ENCODE measurements at regions not wholly inside any gene's neighbourhood (a gene's known extent, or its start where the extent isn't known, plus 50 kb on each side); places are given as distances from the start of the nearest gene placed in this dataset.
"Not testable (repeated sequence)": the region's sequence is repeated elsewhere in the genome, so short reads cannot be mapped to it uniquely, and the experiment has no call there.

DNA sequence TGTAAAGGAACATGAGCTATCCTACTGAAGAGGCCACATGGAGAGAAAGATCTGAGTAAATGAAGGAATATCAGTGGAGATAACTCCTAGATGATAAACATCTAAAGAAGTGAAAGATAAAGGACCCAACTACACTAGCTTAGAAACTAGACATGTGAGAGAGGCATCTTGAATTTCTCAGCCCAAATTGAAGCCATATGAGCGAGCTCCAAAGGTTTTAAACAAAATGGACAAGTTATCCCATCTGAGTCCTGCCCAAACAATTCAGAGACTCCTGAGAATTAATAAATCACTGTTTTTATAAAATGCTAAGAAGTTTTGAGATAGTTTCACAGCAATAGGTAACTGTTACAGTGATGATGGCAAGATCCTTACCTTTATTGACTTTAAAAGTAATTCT is 438.9 kb downstream of the NAV3 start:
- DNase-seq (ENCODE audit: low read depth), result no peak
- TF ChIP-seq, protein P1, sequence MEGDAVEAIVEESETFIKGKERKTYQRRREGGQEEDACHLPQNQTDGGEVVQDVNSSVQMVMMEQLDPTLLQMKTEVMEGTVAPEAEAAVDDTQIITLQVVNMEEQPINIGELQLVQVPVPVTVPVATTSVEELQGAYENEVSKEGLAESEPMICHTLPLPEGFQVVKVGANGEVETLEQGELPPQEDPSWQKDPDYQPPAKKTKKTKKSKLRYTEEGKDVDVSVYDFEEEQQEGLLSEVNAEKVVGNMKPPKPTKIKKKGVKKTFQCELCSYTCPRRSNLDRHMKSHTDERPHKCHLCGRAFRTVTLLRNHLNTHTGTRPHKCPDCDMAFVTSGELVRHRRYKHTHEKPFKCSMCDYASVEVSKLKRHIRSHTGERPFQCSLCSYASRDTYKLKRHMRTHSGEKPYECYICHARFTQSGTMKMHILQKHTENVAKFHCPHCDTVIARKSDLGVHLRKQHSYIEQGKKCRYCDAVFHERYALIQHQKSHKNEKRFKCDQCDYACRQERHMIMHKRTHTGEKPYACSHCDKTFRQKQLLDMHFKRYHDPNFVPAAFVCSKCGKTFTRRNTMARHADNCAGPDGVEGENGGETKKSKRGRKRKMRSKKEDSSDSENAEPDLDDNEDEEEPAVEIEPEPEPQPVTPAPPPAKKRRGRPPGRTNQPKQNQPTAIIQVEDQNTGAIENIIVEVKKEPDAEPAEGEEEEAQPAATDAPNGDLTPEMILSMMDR (conservative IDR thresholded peaks at IDR 0.05; ENCODE audit: low read depth, low read length), result no peak
- H3K4me3 ChIP-seq (ENCODE audit: low read length), result no peak overlapping the region

DNA sequence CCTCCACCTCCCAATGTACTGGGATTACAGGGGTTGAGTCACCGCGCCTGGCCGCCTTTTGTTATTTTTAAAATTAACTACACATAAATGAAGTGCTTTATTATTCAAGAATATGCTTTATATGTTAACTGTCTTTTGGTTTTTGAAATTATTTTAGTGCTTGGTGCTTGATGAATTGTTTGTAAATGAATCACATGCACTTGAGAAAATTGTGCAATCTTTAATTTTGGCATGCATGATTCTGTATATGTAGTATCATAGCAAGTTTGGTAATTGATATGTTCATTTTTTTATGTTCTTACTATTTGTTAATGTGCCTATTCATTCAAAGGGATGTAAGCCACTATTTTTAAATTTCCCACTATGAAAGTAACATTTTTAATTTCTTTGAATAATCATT is 440.9 kb downstream of the NAV3 start:
- H3K4me3 ChIP-seq (ENCODE audit: low read length), result no peak overlapping the region
- DNase-seq (ENCODE audit: low read depth), result no peak
- TF ChIP-seq, protein P1 (conservative IDR thresholded peaks at IDR 0.05; ENCODE audit: low read depth, low read length), result no peak

DNA sequence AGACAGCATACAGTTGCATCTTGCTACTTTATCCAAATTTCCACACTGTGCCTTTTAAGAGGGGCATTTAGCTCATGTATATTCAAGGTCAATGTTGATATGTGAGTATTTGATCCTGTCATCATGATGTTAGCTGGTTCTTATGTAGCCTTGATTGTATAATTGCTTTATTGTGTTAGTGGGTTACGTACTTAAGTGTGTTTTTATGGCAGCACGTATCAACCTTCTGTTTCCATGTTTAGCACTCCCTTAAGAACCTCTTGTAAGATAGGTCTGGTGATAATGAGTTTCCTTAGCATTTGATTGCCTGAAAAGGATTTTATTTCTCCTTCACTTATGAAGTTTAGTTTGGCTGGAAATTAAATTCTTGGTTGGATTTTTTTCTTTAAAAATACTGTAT is 445.2 kb downstream of the NAV3 start:
- TF ChIP-seq, protein P1 (conservative IDR thresholded peaks at IDR 0.05; ENCODE audit: low read depth, low read length), result no peak
- no peak for DNase-seq (ENCODE audit: low read depth)
- H3K4me3 ChIP-seq (ENCODE audit: low read length), result no peak overlapping the region

DNA sequence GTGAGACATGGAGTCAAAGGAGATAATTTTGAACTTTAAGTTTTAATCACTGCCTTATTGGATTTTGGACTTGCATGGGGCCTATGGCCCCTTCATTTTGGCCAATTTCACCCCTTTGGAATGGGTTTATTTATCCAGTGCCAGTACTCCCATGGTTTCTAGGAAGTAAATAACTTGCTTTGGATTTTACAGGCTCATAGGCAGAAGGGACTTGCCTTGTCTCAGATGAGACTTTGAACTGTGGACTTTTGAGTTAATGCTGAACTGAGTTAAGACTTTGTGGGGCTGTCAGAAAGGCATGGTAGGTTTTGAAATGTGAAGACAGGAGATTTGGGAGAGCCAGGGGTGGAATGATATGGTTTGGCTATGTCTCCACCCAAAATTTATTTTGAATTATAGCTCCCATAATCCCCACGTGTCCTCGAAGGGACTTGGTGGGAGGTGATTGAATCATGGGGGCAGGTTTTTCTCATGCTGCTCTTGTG is 448.1 kb downstream of the NAV3 start:
- no peak for DNase-seq (ENCODE audit: low read depth)
- H3K4me3 ChIP-seq (ENCODE audit: low read length), result no peak overlapping the region
- TF ChIP-seq, protein P1 (conservative IDR thresholded peaks at IDR 0.05; ENCODE audit: low read depth, low read length), result no peak

DNA sequence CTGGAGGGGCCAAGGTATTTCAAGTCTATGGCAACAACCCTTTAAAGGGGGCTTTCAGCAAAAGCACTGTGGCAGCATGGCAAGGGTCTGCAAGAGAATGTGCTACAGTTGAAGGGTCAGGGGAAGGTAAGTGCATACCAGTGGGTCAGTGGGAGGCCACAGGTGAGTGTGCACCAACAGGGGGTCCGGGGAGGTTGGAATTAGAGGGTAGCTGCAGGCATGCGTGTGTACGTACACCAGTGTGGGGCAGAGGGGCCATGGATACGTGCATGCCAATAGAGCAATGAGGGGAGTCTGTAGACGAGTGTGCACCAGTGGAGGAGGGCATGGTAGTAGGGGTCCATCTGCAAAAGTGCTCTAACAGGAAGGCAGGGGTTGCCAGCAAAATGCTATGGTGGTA is 448.9 kb downstream of the NAV3 start:
- no peak for DNase-seq (ENCODE audit: low read depth)
- no peak overlapping the region for H3K4me3 ChIP-seq (ENCODE audit: low read length)
- TF ChIP-seq, protein P1 (conservative IDR thresholded peaks at IDR 0.05; ENCODE audit: low read depth, low read length), result no peak

DNA sequence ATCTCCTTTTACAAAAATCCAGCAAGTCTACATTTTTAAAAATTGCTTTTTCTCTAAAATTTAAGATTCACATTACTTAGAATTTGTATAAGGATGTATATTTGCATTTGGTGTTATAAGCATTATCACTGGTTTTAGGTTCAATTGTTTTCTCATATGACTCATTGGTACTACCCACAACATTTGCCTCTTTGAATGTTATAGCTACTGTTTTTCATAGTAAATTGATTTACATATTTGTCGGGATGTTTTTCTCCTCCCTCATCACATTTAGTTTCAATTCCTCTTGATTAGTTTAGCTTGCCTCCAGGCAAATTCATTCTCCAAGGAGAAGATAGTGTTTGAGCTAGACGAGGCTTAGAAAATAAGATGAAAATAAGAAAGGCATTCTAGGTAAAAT is 450.4 kb downstream of the NAV3 start:
- not testable (repeated sequence) for DNase-seq (ENCODE audit: low read depth); H3K4me3 ChIP-seq (ENCODE audit: low read length)

DNA sequence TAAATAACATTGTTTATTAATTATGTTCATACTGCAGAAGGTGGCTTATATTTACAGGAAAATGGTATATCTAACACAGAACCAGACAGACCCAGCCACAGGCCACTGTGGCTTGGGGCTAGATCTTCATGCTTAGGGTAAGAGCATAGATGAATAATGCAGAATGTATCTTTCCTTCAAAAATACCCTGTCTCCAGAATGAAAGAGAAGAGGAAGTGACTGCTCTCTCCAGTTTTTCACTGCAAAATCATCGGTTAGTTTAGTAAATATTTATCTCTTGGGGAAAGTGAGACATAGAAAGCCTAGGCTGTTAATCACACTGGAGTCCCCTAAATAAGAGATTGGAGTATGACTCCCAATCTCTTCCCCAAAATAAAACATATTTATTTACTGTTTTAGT is 453.7 kb downstream of the NAV3 start:
- TF ChIP-seq, protein P1 (conservative IDR thresholded peaks at IDR 0.05; ENCODE audit: low read depth, low read length), result no peak
- no peak overlapping the region for H3K4me3 ChIP-seq (ENCODE audit: low read length)
- DNase-seq (ENCODE audit: low read depth), result no peak
